HG02623 (cell line): ENCODE measurements at regions not wholly inside any gene's neighbourhood (a gene's known extent, or its start where the extent isn't known, plus 50 kb on each side); places are given as distances from the start of the nearest gene placed in this dataset.
"Not testable (repeated sequence)": the region's sequence is repeated elsewhere in the genome, so short reads cannot be mapped to it uniquely, and the experiment has no call there.

Source experiments
- ATAC-seq: cut with Tn5 transposase; IDR thresholded peaks from one replicate; pipeline ENCODE4 v1.9.1; 2021; ENCODE audit warnings: moderate library complexity; ENCODE audit not compliant: unreplicated experiment

- ATAC-seq: peak; percentile 76
Observed at GRCh38 chr12:84507956-84508850, 404.4 kb downstream of the SLC6A15 start.

GRCh38 chr12:84506282-84506681 is 406.3 kb downstream of the SLC6A15 start:
- no peak for ATAC-seq

- peak; percentile 79 for ATAC-seq
Observed at GRCh38 chr12:84502907-84503787, 409.5 kb downstream of the SLC6A15 start.

GRCh38 chr12:84502180-84502860 is 410.3 kb downstream of the SLC6A15 start:
- no peak for ATAC-seq

GRCh38 chr12:84497819-84498218 is 414.8 kb downstream of the SLC6A15 start:
- ATAC-seq: no peak

- ATAC-seq: no peak
Observed at GRCh38 chr12:84495711-84496110, 416.9 kb downstream of the SLC6A15 start.

- ATAC-seq: no peak
Observed at GRCh38 chr12:84492351-84492883, 420.2 kb downstream of the SLC6A15 start.

GRCh38 chr12:84484798-84485197 is 427.8 kb downstream of the SLC6A15 start:
- no peak for ATAC-seq

GRCh38 chr12:84480803-84481202 is 431.8 kb downstream of the SLC6A15 start:
- peak; percentile 53 for ATAC-seq

GRCh38 chr12:84470361-84470760 is 442.2 kb downstream of the SLC6A15 start:
- ATAC-seq: no peak

GRCh38 chr12:84464616-84465015 is 448.0 kb downstream of the SLC6A15 start:
- ATAC-seq: no peak

- ATAC-seq: no peak
Observed at GRCh38 chr12:84463741-84464495, 448.7 kb downstream of the SLC6A15 start.

- ATAC-seq: no peak
Observed at GRCh38 chr12:84455598-84455997, 457.0 kb downstream of the SLC6A15 start.

GRCh38 chr12:84446478-84446877 is 466.1 kb downstream of the SLC6A15 start:
- ATAC-seq: not testable (repeated sequence)

- ATAC-seq: no peak
Observed at GRCh38 chr12:84436134-84436533, 476.5 kb downstream of the SLC6A15 start.

- ATAC-seq: no peak
Observed at GRCh38 chr12:84435682-84436081, 476.9 kb downstream of the SLC6A15 start.

GRCh38 chr12:84422340-84422739 is 490.3 kb downstream of the SLC6A15 start:
- no peak for ATAC-seq

- peak; percentile 62 for ATAC-seq
Observed at GRCh38 chr12:84421103-84421502, 491.5 kb downstream of the SLC6A15 start.

GRCh38 chr12:84416626-84417025 is 496.0 kb downstream of the SLC6A15 start:
- ATAC-seq: no peak

- no peak for ATAC-seq
Observed at GRCh38 chr12:84415946-84416345, 496.7 kb downstream of the SLC6A15 start.
